GM18870 (cell line): ENCODE measurements at regions not wholly inside any gene's neighbourhood (a gene's known extent, or its start where the extent isn't known, plus 50 kb on each side); places are given as distances from the start of the nearest gene placed in this dataset.

Experiments used
- ATAC-seq: cut with Tn5 transposase; IDR thresholded peaks from one replicate; pipeline ENCODE4 v1.9.1; 2021; ENCODE audit warnings: moderate library complexity; ENCODE audit not compliant: unreplicated experiment

GRCh38 chr6:94401311-94401710 is 982.0 kb upstream of the EPHA7 start:
- no peak for ATAC-seq

GRCh38 chr6:94394822-94395221 is 975.5 kb upstream of the EPHA7 start:
- ATAC-seq, result no peak

- ATAC-seq, result no peak
These were observed 969.9 kb upstream of the EPHA7 start for GRCh38 chr6:94389218-94389617.

GRCh38 chr6:94377835-94378234 is 958.5 kb upstream of the EPHA7 start:
- ATAC-seq, result no peak

- ATAC-seq, result no peak
These were observed 957.5 kb upstream of the EPHA7 start for GRCh38 chr6:94376876-94377275.

- ATAC-seq, result no peak
These were observed 952.9 kb upstream of the EPHA7 start for GRCh38 chr6:94372229-94372628.

- no peak for ATAC-seq
These were observed 948.0 kb upstream of the EPHA7 start for GRCh38 chr6:94367316-94367715.

GRCh38 chr6:94362061-94362864 is 942.9 kb upstream of the EPHA7 start:
- ATAC-seq, result no peak

- ATAC-seq, result no peak
These were observed 942.1 kb upstream of the EPHA7 start for GRCh38 chr6:94361304-94362060.

GRCh38 chr6:94357381-94357980 is 938.1 kb upstream of the EPHA7 start:
- ATAC-seq, result no peak

- no peak for ATAC-seq
These were observed 931.5 kb upstream of the EPHA7 start for GRCh38 chr6:94350833-94351232.

- ATAC-seq, result no peak
These were observed 929.9 kb upstream of the EPHA7 start for GRCh38 chr6:94349227-94349626.

GRCh38 chr6:94344866-94345265 is 925.5 kb upstream of the EPHA7 start:
- no peak for ATAC-seq

- ATAC-seq, result no peak
These were observed 921.8 kb upstream of the EPHA7 start for GRCh38 chr6:94341173-94341572.

GRCh38 chr6:94323853-94324252 is 904.5 kb upstream of the EPHA7 start:
- no peak for ATAC-seq

GRCh38 chr6:94300424-94301144 is 881.2 kb upstream of the EPHA7 start:
- ATAC-seq, result no peak

GRCh38 chr6:94289131-94289530 is 869.8 kb upstream of the EPHA7 start:
- no peak for ATAC-seq

- ATAC-seq, result no peak
These were observed 858.8 kb upstream of the EPHA7 start for GRCh38 chr6:94278146-94278545.

GRCh38 chr6:94272327-94272726 is 853.0 kb upstream of the EPHA7 start:
- no peak for ATAC-seq

GRCh38 chr6:94270091-94270948 is 851.0 kb upstream of the EPHA7 start:
- ATAC-seq, result no peak
